GM21367 (cell line): ENCODE measurements at regions not wholly inside any gene's neighbourhood (a gene's known extent, or its start where the extent isn't known, plus 50 kb on each side); places are given as distances from the start of the nearest gene placed in this dataset.
"Not testable (repeated sequence)": the region's sequence is repeated elsewhere in the genome, so short reads cannot be mapped to it uniquely, and the experiment has no call there.

Experiments used
- ATAC-seq: cut with Tn5 transposase; IDR thresholded peaks from one replicate; pipeline ENCODE4 v1.9.1; 2021; ENCODE audit not compliant: unreplicated experiment

DNA sequence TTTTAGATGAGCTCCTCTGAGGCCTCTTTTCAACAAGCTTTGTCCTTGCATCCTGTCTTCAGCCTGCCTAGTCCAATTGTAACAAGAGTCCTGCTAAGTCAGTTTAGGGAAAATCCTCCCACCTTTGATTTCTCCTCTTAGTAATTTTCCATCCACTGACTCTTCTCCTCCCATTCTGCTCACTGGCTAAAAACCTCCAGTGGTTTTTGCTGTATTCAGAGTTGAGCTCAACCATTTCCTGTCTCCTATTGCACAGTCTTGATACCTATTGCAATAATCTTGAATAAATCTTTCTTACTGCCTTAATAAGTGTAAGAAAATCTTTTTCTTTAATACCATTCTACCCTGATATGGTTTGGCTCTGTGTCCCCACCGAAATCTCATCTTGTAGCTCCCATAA lies 117.8 kb upstream of the ENPP6 start:
- no peak for ATAC-seq

DNA sequence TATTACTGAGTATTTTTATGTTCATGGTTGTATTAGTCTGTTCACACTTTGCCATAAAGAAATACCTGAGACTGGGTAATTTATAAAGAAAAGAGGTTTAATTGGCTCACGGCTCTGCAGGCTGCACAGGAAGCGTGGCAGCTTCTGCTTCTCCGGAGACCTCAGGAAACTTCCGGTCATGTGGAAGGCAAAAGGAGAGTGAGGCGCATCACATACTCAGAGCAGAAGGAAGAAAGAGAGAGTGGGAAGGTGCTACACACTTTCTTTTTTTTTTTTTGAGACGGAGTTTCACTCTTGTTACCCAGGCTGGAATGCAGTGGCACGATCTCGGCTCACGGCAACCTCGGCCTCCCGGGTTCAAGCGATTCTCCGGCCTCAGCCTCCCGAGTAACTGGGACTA lies 115.8 kb upstream of the ENPP6 start:
- not testable (repeated sequence) for ATAC-seq

DNA sequence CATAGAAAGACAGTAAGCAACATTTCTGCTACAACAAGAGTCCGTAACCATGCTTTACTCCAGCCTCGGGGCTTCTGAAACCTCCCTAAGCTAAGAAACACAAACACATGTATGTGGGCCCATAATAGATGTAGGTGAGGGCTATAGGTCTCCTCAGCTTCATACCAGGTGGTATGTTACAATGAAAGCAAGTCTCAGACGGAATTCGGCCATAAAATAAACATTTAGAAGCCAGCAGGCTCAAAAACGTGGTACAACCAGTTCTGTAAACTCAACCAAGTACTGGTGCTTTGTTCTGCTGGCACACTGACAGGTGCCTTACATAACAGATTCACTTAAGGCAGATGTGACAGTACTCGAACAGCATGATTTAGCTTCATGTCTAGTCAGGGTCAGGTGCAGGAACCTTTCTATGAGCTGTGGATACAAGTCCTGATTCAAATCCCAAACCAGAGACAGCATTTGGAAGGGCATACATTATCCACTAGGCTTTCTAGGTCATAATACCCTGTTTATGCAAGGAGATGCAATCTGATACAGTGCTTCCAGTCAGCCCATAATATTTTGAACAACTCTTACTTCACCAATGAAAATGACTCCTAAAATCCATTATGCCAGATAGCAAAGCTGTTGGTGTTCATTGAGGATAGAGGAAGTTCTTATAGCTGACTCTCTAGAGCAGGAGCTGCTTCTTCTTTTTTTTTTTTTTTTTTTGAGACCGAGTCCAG lies 113.8 kb upstream of the ENPP6 start:
- ATAC-seq: no peak

DNA sequence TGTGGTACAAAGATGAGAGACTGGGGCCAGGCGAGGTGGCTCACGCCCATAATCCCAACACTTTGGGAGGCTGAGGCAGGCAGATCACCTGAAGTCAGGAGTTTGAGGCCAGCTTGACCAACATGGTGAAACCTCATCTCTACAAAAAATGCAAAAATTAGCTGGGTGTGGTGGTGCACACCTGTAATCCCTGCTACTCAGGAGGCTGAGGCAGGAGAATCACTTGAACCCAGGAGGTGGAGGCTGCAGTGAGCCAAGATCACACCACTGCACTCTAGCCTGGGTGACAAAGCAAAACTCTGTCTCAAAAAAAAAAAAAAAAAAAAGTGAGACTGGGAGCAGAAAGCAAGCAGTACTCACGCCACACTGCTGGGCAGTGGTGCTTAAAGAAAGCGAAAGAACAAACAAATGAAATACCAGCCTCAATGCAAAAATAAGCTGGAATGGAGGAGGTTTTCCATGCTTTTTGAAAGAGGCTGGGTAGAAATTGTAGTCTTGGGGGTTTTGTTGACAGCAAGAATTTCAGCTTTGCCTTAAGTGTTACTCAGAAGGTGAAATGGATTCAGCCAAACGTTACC lies 112.9 kb upstream of the ENPP6 start:
- ATAC-seq: not testable (repeated sequence)

DNA sequence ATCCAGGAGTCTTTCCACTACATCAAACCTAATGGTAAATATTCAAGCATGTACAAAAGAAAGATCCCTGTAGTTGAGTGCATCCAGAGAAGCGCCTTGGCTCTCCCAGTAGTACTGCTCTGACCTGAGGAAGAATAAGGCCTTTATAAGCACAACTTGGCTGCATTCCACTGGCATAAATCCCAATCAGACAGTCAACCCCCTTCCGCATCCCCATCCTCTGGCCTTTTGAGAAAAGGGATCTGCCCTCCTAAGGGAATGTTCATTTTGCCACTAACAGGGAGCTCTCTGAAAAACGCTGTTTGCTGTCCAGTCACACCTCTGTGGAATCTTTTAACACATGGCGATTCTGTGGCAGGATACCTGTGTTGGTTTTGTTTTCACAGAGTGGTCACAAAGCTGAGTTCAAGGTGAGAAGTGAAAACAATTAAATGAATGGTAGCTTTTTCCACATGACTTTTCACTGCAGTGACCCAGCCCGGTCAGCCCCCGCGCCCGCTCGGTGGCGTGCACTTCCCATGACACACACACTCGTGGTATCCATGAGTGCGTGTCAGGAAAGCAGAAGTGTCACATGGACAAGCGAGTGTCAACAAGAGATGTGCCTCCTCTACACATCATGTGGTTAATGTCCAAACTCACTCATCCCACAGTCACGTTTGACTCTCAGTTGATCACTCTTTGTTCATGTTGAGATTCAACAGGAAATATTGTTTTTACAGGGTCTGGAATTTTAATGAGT lies 112.2 kb upstream of the ENPP6 start:
- peak; percentile 58 for ATAC-seq

GRCh38 chr4:184329235-184329634 lies 111.6 kb upstream of the ENPP6 start:
- ATAC-seq: no peak

GRCh38 chr4:184328022-184328736 lies 110.5 kb upstream of the ENPP6 start:
- peak; percentile 66 for ATAC-seq

DNA sequence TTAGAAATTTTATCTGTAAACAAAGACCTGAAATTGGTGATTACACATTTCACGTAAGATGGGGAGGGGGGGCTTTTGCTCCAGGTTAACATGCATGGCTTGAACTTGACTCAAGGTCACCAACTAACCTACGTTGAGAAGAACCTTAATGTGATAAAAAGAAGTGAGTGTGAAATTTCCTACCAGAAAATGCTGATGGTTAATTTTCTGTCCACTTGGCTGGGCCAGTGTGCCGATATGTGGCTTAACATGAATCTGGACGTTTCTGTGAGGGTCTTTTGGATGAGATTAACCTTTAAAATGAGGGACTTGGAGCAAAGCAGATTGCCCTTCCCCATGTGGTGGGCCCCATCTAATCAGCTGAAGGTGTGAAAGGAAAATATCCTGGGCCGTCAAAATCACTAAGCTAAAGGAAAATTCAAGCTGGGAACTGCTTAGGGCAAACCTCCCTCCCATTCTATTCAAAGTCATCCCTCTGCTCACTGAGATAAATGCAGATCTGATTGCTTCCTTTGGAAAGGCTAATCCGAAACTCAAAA lies 107.3 kb upstream of the ENPP6 start:
- no peak for ATAC-seq

GRCh38 chr4:184322328-184323025 lies 104.8 kb upstream of the ENPP6 start:
- ATAC-seq: no peak

DNA sequence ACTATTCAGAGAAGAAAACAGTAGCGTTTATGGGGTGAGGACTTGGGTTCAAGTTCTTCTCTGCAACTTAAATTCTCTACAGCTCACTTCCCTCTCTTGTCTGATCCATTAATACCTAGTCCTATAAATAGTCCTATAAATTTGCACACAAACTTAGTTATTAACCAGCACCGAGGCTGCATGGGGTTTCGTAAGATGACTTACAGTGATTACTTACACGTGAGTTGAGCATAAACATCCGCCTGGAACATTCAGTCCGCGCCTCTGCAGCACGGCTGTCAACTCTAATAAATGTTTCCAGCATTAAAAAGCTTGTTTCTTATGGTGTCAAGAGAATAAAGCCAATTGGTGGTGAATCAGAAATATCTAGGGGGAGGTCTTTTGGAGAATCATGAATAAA lies 103.0 kb upstream of the ENPP6 start:
- no peak for ATAC-seq

DNA sequence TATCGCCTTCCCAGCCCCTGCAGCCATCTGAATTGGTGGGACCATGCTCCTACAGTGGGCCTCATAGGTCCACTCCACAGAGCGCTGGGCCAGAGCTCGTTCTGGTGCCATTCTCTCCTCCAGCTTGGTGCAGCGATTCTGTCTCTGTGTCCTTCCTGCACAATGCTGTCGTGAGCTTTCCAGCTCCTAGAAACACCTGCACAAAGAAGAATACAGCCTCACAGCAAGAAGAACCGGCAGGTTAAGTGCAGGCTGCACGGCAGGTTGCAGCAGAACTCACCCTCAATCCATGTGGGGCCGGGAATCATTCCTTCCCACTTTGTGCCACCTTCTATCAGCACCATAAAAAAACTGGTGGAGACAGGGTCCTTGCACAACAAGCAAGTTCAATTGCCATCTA lies 101.2 kb upstream of the ENPP6 start:
- no peak for ATAC-seq

DNA sequence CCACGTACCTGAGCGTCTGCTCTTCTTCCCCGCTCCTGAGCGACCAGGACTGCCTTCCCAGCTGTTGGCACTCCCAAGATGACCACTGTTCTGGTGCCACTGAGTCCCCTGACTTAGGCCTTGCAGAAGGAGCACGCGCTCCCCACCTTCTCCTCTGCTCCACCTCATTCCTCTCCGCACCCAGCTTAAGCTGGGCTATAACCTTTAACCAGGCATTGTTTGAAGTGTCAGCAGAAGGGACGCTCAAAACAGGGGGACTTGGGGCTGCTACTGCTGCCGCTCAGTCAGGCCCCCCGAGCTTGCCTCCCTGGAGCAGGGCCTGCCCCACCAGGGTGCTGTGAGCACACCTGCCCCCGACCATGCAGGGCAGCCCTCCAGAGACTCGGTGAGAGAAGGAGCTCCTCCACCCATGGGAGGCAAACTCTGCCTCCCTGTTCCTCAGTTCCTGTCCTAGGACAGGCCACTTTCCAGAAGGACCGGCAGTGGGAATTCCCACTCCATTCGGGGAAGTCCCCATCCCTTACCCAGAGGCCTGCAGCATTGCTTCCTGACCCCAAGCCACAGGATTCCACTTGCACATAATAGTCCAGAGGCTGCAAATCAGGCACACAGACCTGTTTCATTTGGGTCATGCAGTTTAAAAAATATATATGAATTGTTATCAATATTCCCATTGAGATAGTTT lies 99.7 kb upstream of the ENPP6 start:
- ATAC-seq: no peak

- ATAC-seq: no peak
These were observed 99.1 kb upstream of the ENPP6 start for GRCh38 chr4:184316821-184317220.

GRCh38 chr4:184315675-184316359 lies 98.1 kb upstream of the ENPP6 start:
- ATAC-seq: no peak

- peak; percentile 61 for ATAC-seq
These were observed 96.3 kb upstream of the ENPP6 start for GRCh38 chr4:184313702-184314659.

- ATAC-seq: no peak
These were observed 95.4 kb upstream of the ENPP6 start for GRCh38 chr4:184313058-184313581.

DNA sequence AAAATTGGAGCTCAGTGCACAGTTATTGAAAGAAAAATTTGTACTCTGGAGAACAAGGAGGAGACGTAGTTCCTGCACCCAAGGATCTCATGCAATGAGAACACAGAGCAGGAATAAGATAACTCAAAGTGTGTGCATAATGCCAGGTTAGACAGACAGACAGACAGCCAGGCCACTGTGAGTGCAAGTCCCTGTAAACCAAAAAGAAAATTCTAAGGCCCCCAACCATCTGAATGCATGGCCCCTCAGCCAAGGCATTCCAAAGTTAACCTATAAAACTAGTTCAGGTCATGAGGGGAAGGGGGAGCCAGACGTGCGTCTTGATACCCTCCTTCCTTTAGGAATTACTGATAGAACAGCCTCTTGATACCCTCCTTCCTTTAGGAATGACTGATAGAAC lies 94.5 kb upstream of the ENPP6 start:
- ATAC-seq: no peak
